GM18868 (cell line): ENCODE measurements at regions not wholly inside any gene's neighbourhood (a gene's known extent, or its start where the extent isn't known, plus 50 kb on each side); places are given as distances from the start of the nearest gene placed in this dataset.
"Not testable (repeated sequence)": the region's sequence is repeated elsewhere in the genome, so short reads cannot be mapped to it uniquely, and the experiment has no call there.

ENCODE experiments used
- ATAC-seq: cut with Tn5 transposase; IDR thresholded peaks from one replicate; pipeline ENCODE4 v1.9.1; 2021; ENCODE audit warnings: mild to moderate bottlenecking, moderate library complexity; ENCODE audit not compliant: unreplicated experiment

DNA sequence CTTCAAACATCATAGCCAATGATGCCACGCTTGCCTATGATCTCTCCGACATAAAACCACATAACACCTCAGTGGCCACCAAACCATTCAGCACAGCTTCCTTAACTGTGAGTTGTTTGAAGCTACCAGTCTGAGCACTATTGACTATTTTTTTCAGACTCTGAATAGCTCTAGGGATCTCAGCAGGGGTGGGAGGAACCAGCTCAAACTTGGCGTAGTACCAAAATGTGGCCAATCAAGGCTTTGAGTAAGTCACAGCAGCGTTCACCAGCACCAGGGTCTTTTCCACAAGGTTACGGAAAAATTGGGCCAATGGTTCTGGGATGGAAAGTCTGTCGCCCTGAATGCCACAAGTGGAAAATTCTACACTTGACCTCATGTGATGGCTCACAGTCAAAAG, 70.6 kb downstream of the SMPDL3A start:
- ATAC-seq: no peak

DNA sequence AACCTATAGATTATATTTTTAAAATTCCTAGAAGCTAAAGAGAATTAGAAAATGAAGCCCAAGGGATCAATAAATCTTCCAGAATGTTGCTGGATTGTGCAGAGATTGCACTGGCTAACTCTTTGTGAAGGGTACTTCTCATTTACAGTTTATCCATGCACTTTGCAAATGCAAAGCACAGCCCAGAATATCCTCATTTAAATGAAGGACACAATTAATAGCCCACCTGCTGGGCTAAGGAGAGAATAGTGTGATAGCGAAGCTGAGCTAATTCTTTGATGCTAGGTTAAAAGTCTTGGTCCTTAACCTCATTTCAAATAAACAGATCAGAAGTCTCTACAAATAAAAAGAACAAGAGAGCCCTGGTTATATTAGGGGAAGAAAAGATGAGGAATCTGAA, 72.5 kb downstream of the SMPDL3A start:
- ATAC-seq: no peak

DNA sequence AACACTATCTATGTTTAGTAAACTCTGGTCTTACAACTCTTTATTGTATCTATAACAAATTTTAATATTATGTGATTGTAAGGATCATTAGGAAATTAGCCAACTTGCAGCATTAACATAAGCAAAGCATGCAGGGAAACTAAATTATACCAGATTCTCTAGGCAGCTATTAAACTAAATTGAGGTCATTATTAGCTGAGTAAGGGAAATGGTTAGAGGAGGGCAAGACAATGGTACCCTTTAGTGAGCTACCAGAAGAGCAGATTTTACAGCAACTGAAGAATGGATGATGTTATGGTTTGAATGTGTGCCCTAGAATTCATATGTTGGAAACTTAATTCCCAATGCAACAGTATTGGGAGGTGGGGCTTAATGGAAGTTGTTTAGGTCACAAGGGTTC, 79.1 kb downstream of the SMPDL3A start:
- ATAC-seq: no peak

DNA sequence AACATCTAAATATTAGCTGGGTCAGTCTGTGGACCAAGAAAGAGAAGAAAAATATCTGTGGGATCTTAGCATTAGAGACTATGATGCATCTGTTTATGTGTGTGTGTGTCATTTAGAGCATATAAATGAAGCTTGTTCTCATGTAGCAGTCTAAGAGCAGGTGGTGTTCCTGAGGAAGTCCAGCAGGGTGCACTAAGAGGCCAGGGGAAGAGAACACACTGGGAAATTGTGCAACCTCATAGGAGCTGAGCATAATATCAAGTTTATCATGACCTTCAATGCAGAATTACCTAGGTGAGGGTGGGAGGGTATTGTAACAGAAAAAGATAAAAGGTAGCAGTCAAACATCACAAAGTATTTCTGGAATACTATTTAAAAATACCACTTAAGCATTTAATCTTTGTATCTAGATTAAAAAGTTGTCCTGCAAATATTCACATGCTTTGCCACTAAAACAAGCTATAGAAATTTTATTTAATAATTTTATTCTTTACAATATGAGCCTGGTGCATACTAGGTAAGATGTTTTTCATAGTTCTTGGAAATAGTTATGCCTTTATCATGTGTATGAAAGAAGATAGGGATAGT, 80.5 kb downstream of the SMPDL3A start:
- ATAC-seq: peak; percentile 84

DNA sequence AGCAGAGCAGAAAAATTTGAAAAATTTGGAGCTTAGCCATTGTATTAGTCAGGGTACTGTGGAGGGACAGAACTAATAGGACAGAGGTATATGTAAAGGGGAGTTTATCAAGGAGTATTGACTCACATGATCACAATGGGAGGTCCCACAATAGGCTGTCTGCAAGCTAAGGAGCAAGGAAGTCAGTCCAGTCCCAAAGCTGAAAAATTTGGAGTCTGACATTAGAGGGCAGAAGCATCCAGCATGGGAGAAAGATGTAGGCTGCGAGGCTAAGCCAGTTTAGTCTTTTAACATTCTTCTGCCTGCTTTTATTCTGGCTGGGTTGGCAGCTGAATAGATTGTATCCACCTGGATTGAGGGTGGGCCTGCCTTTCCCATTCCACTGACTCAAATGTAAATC, 82.0 kb downstream of the SMPDL3A start:
- no peak for ATAC-seq

DNA sequence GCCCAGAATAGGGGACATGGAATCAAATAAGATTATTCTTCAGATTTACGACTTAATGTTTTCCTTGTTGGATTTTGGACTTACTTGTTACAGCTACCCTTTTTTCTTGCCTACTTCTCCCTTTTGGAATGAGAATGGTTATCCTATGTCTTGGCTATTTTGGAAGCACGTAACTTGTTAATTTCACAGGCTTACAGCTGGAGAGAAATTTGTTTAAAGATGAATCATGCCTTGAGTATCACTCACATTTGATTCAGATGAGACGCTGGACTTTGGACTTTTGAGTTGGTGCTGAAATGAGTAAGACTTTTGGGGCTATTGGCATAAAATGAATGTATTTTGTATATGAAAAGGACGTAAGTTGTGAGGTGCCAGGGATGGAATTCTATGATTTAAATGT, 83.3 kb downstream of the SMPDL3A start:
- no peak for ATAC-seq

DNA sequence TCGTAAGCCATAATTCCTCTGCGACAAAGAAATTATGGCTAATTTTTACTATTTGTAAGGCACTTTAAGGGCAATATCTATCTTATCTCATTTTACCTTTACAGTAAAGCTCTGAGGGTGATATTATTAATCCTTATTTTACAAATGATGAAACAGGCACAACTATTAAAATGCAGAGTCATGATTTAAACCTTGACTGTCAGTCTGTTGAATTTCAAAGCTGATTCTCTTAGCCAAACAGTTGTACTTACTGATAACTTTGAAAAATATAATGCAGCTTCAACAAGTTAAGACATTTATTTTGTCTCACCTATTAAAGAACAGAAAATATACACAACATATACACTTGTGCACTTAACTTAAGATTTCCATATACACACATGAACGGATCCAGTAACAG, 88.2 kb downstream of the SMPDL3A start:
- ATAC-seq: no peak

DNA sequence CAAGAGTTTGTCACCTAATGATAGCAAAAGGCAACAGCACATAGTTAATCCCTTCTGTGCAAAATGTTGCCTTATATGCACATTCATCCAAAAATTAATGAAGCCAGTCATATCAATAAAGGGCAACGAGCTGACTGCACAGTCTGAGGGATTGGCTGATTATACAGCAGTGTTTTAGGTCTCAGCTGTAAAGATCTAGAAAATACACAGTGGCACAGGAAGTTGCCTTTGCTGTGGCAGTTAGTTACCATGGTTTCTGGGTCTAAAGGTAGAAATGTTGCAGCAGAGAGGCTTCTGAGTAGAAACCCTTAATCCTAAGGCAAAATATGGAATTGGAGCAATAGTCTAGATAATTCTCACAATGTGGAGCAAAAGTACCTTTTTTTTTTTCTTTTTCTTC, 89.7 kb downstream of the SMPDL3A start:
- no peak for ATAC-seq

DNA sequence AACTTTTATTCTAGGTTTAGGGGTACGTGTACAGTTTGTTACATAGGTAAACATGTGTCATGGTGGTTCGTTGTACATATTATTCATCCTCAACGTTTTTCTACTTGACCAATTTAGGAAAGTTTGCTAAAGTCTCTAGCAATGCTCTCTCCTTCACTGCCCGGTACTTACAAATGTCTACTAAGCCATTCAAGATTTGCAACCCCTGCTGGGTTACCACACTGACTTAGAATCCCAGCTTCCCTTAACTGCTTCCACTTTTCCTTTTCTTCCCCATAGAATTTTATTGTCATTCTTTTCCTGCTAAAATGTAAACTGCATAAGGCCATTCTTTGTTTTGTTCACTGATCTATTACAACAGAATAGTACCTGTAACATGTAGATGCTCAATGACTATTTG, 97.4 kb downstream of the SMPDL3A start:
- no peak for ATAC-seq

DNA sequence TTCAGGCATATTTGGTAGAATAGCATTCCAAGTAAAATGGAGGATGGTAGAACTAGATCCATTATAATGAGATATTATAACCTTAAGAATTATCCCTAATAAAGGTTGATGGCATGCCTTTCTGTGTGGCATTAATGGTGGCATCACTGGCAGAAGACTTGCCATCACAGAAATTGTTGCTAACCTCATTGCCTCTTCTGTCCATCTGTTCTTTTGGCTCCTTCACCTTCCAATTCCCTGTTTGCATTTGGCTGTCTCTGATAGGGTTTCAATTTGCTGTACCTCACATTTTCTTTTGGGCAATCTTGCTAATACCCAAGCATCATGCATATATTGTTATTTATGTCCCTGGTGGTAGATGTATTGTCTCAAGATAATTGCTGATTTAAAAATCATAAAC, 98.9 kb downstream of the SMPDL3A start:
- ATAC-seq: no peak

DNA sequence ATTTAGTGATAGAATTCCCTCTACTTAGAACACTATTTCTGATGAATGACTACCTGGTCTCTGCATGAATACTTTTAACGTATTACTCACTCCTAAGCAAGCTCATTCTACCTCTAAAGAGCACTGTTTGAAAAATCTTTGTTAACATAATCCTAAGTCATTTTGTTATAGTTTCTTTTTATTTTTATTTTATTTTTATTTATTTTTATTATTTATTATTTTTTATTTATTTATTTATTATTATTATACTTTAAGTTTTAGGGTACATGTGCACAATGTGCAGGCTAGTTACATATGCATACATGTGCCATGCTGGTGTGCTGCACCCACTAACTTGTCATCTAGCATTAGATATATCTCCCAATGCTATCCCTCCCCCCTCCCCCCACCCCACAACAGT, 99.6 kb downstream of the SMPDL3A start:
- not testable (repeated sequence) for ATAC-seq

DNA sequence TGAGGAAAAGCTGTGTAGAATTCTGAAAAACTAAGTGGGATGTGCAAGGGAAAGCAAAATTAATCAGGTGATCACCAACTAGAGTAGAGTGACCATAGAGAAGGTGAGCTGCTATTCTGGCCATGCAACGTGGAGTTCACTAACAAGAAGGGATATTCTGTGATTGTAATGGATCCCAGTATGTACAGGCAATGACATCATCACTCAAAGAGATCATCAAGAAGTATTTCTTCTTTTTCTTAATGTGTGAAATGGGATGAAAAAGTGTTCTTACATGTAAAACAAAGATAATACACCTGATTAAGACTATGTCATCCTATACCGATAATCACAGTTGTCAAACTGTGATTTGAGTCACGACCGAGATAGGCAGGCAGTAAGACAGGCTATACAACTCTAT, 101.2 kb downstream of the SMPDL3A start:
- no peak for ATAC-seq

DNA sequence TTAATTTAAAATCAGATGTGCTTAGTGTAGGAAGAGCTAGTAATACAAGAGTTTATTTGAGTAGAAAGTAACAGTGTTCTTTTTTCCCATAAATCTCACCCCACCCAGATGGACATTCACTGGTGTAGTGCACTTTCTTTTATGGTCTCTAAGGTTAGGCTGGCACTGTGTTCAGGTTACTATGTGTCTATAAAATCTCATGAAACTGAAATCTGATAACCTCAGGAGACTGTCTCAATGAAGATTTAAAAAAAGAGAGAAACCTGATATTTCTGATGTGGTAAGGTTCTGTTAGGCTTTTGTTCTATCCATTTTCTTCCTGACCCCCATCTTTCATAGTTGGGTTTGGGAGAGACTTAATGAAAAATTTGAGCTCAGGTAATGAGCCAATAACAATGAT, 101.2 kb upstream of the CLVS2 start:
- no peak for ATAC-seq

DNA sequence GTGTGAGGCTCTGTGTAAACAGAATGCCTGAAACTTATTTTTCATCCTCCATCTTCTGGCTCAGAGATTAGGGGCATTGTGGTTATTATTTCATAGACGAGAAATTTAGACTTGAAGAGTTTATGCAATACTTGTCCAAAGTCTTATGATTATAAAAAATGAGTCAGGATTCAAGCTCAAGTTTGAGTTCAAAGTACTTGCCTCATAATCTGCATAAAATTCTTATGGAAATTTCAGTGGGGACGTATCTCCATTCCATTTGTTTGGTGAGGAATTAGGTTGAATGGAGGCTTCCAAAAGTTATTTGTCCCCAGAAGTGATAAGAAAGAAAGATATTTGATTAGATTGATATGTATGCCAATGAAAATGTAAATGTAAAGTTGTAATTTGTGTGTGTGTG, 93.7 kb upstream of the CLVS2 start:
- ATAC-seq: no peak

DNA sequence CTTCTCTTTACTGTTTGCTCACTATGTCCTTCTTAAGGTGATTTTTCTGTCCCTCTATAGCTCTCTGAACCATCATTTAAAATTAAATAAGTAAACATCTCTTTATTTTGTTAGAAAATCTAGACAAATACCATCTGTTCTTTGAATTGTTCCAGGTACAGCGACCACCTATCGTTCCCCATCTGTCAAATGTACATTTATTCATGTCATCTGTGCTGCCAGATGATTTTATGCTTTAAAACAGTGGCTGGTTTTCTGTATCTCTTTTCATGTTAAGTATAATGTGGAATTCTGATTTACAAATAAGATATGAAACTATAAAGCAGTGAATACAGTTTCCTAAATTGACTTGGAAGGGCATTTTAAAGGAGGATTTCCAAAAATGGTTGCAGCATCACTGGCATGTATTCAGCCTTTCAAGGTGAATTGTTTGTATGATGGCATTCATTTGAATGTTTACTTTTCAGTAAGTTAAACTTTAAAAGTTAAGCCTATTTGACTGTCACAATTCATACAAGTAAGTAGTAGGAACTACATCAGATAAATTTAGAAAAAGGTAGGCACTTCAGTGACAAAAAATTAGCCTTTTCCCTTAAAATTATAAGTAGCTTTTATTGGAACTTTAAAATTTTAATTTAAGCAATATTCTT, 92.6 kb upstream of the CLVS2 start:
- ATAC-seq: no peak

DNA sequence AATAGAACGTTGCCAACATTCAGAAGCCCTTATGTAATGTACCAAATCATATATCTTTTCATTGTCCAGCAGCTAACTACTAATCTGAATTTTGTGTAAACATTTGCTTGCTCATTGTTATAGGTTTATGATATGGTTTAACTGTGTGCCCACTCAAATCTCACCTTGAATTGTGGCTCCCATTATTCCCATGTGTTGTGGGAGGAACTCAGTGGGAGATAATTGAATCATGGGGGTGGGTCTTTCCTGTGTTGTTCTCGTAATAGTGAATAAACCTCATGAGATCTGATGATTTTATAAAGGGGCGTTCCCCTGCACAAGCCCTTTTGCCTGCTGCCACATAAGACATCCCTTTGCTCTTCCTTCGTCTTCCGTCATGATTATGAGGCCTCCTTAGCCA, 91.9 kb upstream of the CLVS2 start:
- no peak for ATAC-seq

DNA sequence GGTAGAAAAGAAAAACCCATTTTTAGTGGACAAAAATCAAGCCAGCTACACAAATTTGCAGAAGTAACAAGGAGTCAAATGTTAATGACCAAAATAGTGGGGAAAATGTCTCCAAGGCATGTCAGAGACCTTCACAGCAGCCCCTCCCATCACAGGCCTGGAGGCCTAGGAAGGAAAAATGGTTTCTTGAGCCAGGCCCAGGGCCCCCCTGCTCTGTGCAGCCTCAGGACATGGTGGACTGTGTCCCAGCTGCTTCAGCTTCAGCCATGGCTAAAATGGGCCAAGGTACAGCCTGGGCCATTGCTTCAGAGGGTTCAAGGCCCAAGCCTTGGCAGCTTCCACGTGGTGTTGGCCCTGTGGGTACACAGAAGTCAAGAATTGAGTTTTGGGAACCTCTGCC, 82.5 kb upstream of the CLVS2 start:
- ATAC-seq: no peak

DNA sequence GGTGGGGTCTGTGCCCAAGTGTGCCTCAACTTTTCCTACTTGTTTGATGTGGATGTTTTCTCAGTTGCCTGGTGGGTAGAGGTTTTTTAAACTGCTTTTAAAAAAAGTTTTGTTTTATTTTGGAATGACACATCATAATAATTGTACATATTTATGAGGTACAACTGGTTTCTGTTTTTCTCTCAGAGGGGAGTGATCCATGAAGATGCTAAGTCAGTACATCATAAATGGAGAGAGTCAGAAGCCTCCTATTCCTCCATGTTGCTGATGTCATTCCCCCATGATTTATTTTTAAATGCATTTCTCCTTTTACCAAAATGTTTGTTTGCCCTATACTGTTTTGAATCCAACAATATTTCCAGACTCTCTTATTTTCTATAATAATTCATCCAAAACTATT, 77.3 kb upstream of the CLVS2 start:
- ATAC-seq: no peak

DNA sequence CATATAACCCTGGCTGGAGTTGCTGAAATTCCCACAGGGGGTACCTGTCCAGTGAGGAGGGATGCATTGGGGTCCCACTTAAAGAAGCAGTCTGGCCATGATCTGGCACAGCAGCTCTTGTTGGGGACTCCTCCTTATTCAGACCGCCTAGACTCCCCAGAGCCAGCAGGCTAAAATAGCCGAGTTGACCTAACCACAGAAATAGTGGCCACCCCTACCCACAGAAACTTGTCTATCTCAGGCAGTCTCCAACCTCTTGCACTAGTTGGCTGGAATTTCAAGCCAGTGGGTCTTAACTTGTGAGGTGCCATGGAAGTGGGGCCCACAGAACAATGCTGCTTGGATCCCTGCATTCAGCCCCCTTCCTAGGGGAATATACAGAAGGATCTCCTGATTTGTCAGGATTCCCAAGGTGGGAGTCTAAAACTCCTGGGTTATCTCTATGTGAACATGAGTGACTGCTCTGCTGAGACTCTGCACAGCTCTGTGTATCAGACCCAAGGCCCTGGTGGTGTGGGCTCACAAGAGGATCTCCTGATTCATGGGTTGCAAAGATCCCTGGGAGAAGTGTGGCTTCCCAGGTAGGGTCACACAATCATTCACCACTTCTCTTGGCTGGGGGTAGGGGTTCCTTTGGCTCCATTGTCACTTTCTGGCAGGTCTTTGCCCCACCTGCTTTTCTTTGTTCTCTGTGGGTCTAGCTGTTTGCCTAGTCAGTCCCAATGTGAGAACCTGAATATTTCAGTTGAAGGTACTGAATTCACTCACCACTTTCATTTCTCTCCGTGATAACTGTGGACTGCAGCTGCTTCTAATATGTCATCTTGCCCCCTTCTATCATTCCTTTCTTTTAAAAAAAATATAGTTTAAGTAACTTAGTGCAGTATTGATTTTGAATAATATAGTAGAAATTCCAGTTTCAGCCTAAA, 65.5 kb upstream of the CLVS2 start:
- ATAC-seq: peak; percentile 76

DNA sequence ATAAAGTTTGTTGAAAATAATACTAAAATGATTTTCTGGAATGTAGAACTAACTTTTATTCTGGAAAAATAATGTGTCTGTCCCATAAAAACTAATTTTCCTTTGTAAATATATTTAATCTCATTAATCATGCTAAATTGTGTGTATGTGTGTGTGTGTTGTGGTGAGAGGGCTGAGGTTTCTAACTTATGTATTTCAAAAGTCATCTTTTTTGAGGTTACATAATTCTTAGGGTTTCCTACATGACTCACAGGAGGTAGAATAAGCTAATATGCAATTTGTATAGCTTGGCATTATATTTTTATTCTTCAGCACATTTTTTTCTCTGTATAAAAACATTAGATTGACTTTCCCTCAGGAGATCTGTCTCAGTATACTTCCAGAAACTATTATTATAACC, 64.1 kb upstream of the CLVS2 start:
- ATAC-seq: no peak

DNA sequence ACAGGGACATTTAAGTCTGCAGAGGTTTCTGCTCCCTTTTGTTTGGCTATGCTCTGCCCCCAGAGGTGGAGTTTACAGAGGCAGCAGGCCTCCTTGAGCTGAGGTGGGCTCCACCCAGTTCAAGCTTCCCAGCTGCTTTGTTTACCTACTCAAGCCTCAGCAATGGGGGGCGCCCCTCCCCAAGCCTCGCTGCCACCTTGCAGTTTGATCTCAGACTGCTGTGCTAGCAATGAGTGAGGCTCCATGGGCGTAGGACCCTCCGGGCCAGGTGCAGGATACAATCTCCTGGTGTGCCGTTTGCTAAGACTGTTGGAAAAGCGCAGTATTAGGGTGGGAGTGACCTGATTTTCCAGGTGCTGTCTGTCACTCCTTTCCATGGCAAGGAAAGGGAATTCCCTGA, 51.1 kb upstream of the CLVS2 start:
- not testable (repeated sequence) for ATAC-seq
